Activated CD4-positive, alpha-beta T cell treated with anti-CD3 and anti-CD28 coated beads for 1 hour (primary cell): ENCODE measurements at regions not wholly inside any gene's neighbourhood (a gene's known extent, or its start where the extent isn't known, plus 50 kb on each side); places are given as distances from the start of the nearest gene placed in this dataset.

ENCODE experiments used
- DNase-seq: peaks from one replicate; pipeline ENCODE4 v3.0.0-alpha.2; 2020

GRCh38 chr2:575030-575726 lies 102.0 kb downstream of the TMEM18 start:
- DNase-seq, result no peak

- no peak for DNase-seq
Measured at GRCh38 chr2:573805-574392, 103.3 kb downstream of the TMEM18 start.

DNA sequence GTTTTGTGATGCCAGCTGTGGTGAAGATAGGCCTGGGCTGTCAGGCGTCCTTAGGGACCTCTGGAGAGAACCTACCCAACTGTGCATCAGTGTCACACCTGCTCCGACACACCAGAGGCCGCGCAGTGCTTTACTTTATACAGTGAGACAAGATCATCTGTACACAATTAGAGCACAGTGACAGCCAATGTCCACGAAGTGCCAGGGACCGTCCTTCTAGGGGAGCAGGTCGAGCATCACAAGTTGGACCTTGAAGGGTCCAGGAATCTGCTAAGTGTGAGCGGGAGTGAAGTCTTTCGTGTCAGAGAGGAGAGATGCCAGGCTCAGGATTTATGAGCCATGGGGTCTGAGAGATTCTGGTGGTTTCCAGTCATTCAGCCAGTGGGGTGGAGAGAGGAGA lies 104.2 kb downstream of the TMEM18 start:
- DNase-seq, result no peak

- DNase-seq, result no peak
Measured at GRCh38 chr2:569681-570080, 107.5 kb downstream of the TMEM18 start.

DNA sequence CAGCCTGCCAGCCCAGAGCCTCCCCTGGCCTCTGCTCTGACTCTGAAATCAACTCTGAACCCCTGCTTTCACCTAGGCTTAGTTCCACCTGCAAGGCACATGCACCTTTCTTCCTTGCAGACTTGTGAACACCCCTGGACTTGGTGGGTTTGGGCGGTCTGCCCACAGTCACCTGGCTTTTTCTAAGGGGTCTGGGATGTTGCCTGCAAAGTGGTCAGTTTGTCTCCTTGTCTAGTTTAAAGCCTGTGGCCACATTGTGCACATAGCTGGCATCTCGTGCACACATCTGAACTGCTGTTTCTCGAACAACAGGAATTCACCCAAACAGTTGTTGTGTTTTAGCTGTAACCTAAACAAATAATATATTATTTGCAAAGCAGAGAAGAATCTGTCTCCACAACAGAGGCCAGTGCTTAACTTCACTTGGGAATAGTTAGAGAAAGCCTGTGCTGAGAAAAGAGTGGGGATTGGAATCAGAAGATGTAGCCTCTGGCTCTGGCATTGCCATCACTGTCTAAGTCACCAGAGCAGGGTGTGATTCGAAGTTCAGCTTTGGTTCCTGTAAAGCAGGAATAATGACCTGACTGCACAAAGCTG lies 108.5 kb downstream of the TMEM18 start:
- DNase-seq, result no peak

GRCh38 chr2:567865-568638 lies 109.2 kb downstream of the TMEM18 start:
- no peak for DNase-seq

- DNase-seq, result no peak
Measured at GRCh38 chr2:567496-567864, 109.7 kb downstream of the TMEM18 start.

- DNase-seq, result no peak
Measured at GRCh38 chr2:566379-567313, 110.6 kb downstream of the TMEM18 start.

DNA sequence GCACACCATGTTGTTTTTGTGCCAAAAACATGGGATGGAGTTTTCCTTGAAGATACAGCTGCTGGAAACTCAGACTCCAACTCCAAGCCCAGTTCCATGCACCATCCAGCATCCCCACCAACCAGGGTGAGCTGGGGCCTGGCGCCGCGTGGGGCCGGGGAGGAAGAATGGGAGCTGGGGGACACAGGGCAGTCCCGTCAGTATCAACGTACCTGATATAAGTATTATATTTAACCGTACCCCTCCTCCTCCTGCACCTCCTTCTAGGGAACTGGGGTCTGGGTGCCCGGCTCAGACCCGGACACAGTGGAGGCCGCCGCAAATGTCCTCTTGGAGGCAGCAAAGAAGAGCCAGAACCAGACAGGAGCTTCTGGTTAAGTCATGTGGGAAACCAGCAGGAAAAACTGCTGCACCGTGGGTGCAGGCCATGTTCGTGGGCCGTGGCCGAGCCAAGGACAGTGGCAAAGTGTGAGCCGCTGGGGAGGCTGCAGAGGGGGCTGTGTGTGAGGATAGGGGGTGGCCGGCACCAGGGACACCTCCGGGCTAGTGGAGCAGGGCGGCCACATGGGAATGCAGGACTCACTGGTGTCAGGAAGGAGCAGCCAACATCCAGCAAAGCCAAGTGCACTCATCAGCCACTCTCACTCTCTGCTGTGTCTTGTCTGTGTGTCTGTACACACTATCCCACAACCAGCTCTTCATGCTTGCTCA lies 112.6 kb downstream of the TMEM18 start:
- DNase-seq, result no peak

- no peak for DNase-seq
Measured at GRCh38 chr2:563512-563911, 113.7 kb downstream of the TMEM18 start.

DNA sequence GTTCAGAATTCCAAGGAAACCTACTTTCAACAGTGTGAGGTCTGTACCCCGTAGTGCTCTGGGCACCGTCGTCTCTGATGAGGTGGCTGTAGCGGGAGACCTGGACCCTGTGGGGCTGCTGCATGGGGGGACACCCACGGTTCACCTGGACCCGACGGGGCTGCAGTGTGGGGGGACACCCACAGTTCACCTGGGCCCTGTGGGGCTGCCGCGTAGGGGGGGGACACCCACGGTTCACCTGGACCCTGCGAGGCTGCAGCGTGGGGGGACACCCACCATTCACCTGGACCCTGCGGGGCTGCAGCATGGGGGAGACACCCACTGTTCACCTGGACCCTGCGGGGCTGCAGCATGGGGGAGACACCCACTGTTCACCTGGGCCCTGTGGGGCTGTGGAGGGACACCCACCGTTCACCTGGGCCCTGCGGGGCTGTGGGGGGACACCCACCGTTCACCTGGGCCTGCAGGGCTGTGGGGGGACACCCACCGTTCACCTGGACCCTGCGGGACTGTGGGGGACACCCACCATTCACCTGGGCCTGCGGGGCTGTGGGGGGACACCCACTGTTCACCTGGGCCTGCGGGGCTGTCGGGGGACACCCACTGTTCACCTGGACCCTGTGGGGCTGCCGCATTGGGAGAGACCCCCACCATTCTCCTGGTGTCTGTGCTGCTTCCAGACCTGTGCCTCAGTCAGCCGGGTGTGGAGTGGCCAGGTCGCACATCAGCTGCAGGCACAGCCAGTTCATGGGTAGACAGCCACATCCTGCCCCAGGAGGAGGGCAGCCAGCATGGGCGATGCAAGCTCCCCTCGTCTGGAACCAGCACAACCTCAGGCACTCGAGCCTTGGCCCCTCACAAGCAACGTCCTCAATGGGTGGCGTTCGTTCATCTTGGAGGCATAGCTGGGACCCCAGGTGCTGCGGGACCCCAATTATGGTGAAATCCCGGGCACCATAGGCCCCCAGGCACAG lies 114.5 kb downstream of the TMEM18 start:
- no peak for DNase-seq

- no peak for DNase-seq
Measured at GRCh38 chr2:558879-559278, 118.3 kb downstream of the TMEM18 start.

DNA sequence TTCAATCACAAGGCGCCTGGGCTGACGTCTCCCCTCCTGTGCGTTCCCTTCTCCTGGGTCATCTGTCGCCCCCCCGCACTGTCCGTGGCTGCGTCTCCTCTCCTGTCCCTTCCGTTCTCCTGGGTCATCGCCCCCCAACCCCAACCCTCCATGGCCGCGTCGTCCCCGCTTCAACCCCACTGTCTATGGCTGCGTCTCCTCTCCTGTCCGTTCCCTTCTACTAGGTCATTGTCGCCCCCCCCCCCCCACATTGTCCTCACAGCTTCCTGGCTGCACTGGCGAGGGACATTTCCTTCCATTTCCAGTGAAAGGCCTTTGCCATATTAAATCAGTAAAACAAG lies 118.9 kb downstream of the TMEM18 start:
- no peak for DNase-seq

GRCh38 chr2:557635-558301 lies 119.4 kb downstream of the TMEM18 start:
- no peak for DNase-seq

GRCh38 chr2:556485-556884 lies 120.7 kb downstream of the TMEM18 start:
- no peak for DNase-seq

DNA sequence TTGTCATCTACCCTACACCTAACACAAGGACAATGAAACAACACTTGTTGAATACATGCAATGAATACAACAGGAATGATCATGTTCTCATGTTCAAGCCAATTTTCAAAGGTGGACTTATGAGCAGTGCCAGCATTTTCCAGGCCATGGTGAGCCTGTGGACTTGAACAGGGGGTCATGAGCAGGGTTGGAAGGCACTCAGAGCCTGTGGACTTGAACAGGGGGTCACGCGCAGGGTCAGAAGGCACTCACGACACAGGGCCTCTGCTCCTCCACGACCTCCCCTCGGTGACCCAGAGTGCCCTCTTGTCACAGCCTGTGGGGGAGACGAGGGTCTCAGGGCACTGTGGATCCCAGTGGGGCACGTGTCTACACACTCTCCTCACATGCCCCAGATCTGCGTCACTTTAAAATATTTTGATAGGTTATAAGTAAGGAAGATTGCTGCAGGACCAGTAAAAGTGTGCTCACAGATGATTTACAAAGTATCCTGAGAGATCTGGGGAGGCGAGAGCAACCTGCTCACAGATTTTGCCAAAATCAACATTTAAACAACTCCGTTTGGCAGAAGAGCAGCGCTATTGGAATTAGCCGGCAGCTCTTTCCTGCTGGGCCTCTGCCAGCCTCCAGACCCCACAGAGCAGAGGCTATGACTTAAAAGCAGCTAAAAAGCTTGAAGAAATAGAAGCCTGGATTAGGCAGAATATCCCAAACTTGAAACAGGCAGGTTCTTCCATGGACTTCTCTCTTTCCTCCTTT lies 121.9 kb downstream of the TMEM18 start:
- no peak for DNase-seq

DNA sequence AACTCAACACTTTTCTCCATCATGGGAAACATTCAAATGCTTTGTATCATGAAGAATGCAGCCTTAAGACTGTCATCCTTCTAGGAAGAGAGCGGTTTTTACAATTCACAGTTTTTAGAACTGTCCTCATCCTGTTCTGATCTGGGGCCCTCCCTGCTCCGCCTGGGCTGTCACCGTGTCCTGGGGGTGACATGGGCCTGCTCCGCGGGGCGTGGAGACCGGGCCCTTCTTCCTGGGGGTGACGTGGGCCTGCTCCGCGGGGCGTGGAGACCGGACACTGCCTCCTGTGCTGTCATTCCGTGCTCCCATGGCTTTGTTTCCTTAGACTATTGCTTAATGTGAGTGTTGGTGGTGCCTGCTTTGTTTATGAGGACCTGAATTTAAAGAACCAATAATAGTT lies 122.8 kb downstream of the TMEM18 start:
- no peak for DNase-seq

GRCh38 chr2:552906-553305 lies 124.3 kb downstream of the TMEM18 start:
- DNase-seq, result no peak

DNA sequence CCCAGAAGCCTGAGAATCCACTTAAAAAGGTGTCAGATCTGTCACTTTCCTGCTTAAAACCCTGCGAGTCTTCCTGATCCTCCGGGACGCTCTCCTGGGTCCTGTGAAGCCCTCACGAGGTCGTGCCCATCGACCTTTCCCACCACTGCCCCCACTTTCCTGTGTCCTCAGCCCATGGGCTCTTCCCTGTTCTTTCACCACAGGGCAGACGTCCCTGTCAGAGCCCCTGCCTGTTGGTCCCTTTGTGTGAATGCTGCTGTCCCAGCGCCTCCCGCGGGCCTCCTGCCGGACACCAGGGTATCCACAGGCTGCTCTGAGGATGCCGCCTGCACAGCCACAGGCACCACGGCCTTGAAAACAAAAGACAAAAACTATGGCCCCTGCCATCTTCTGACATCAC lies 125.6 kb downstream of the TMEM18 start:
- no peak for DNase-seq
